ENCODE measurements at regions not wholly inside any gene's neighbourhood (a gene's known extent, or its start where the extent isn't known, plus 50 kb on each side); places are given as distances from the start of the nearest gene placed in this dataset.

- DNase-seq (ENCODE audit: low read depth, low spot score) = no peak
- Histone ChIP-seq H3K27ac (ENCODE audit: low read depth, low read length) (no peak overlapping the region), H3K9me3 (ENCODE audit: control insufficient read depth, insufficient read depth, low read length) (no peaks in the 10 kb centered on the region), H3K27me3 (ENCODE audit: control insufficient read depth, insufficient read depth, low read length) (no peaks in the 10 kb centered on the region), H3K4me3 (ENCODE audit: low read depth, low read length) (no peak overlapping the region)
- ChIA-PET POLR2A (no interaction called here), CTCF (no interaction called here)
- TF ChIP-seq CTCF (IDR thresholded peaks at IDR 0.05; ENCODE audit: low read depth, low read length) = no peak
Measured at GRCh38 chrX:51798701-51799100, 55.5 kb downstream of the GSPT2 start.

GRCh38 chrX:51802917-51803688, 59.9 kb downstream of the GSPT2 start:
- no peaks in the 10 kb centered on the region for H3K9me3 ChIP-seq (ENCODE audit: control insufficient read depth, insufficient read depth, low read length)
- TF ChIP-seq CTCF (IDR thresholded peaks at IDR 0.05; ENCODE audit: low read depth, low read length) = peak; percentile 19
- ChIA-PET CTCF (interaction anchor here (0.7 to 0.8 kb wide), 2 partner anchors 76 to 161 kb away, joined by 4 to 6 read pairs; no protein-coding TSS in a partner anchor), POLR2A (no interaction called here)
- peak overlapping the region; percentile 77 for H3K4me3 ChIP-seq (ENCODE audit: low read depth, low read length)
- no peaks in the 10 kb centered on the region for H3K27me3 ChIP-seq (ENCODE audit: control insufficient read depth, insufficient read depth, low read length)
- peak; percentile 11 for DNase-seq (ENCODE audit: low read depth, low spot score)
- peak overlapping the region; percentile 47 for H3K27ac ChIP-seq (ENCODE audit: low read depth, low read length)

GRCh38 chrX:51803833-51804232, 60.6 kb downstream of the GSPT2 start:
- ChIA-PET CTCF (interaction anchor here (0.7 to 0.8 kb wide), 2 partner anchors 75 to 161 kb away, joined by 4 to 6 read pairs; no protein-coding TSS in a partner anchor), POLR2A (no interaction called here)
- TF ChIP-seq CTCF (IDR thresholded peaks at IDR 0.05; ENCODE audit: low read depth, low read length) = no peak
- Histone ChIP-seq H3K27ac (ENCODE audit: low read depth, low read length) (no peak overlapping the region), H3K9me3 (ENCODE audit: control insufficient read depth, insufficient read depth, low read length) (no peaks in the 10 kb centered on the region), H3K27me3 (ENCODE audit: control insufficient read depth, insufficient read depth, low read length) (no peaks in the 10 kb centered on the region), H3K4me3 (ENCODE audit: low read depth, low read length) (peak overlapping the region; percentile 77)
- DNase-seq (ENCODE audit: low read depth, low spot score) = no peak

- no peak for DNase-seq (ENCODE audit: low read depth, low spot score)
- CTCF ChIA-PET = no interaction called here
- TF ChIP-seq CTCF (IDR thresholded peaks at IDR 0.05; ENCODE audit: low read depth, low read length) = peak; percentile 16; the same call in 1 of the 2 replicates
Measured at GRCh38 chrX:51804741-51805140, 61.5 kb downstream of the GSPT2 start.

GRCh38 chrX:51813886-51814460, 70.7 kb downstream of the GSPT2 start:
- Histone ChIP-seq H3K27ac (ENCODE audit: low read depth, low read length) (no peak overlapping the region), H3K27me3 (ENCODE audit: control insufficient read depth, insufficient read depth, low read length) (no peaks in the 10 kb centered on the region), H3K9me3 (ENCODE audit: control insufficient read depth, insufficient read depth, low read length) (no peaks in the 10 kb centered on the region), H3K4me3 (ENCODE audit: low read depth, low read length) (no peak overlapping the region)
- DNase-seq (ENCODE audit: low read depth, low spot score) = no peak
- no peak for TF ChIP-seq CTCF (IDR thresholded peaks at IDR 0.05; ENCODE audit: low read depth, low read length)
- ChIA-PET CTCF (no interaction called here), POLR2A (no interaction called here)

More at GRCh38 chrX:51804741-51805140, 61.5 kb downstream of the GSPT2 start:
- Histone ChIP-seq H3K4me3 (ENCODE audit: low read depth, low read length) (no peak overlapping the region), H3K27me3 (ENCODE audit: control insufficient read depth, insufficient read depth, low read length) (no peaks in the 10 kb centered on the region), H3K27ac (ENCODE audit: low read depth, low read length) (no peak overlapping the region), H3K9me3 (ENCODE audit: control insufficient read depth, insufficient read depth, low read length) (no peaks in the 10 kb centered on the region)
- POLR2A ChIA-PET = no interaction called here

Measured in AG04450 (cell line).